ENCODE measurements at regions not wholly inside any gene's neighbourhood (a gene's known extent, or its start where the extent isn't known, plus 50 kb on each side); places are given as distances from the start of the nearest gene placed in this dataset.

- TF ChIP-seq, protein P1, sequence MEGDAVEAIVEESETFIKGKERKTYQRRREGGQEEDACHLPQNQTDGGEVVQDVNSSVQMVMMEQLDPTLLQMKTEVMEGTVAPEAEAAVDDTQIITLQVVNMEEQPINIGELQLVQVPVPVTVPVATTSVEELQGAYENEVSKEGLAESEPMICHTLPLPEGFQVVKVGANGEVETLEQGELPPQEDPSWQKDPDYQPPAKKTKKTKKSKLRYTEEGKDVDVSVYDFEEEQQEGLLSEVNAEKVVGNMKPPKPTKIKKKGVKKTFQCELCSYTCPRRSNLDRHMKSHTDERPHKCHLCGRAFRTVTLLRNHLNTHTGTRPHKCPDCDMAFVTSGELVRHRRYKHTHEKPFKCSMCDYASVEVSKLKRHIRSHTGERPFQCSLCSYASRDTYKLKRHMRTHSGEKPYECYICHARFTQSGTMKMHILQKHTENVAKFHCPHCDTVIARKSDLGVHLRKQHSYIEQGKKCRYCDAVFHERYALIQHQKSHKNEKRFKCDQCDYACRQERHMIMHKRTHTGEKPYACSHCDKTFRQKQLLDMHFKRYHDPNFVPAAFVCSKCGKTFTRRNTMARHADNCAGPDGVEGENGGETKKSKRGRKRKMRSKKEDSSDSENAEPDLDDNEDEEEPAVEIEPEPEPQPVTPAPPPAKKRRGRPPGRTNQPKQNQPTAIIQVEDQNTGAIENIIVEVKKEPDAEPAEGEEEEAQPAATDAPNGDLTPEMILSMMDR (conservative IDR thresholded peaks at IDR 0.05; ENCODE audit: low read length): no peak
- TF ChIP-seq EZH2phosphoT487 (IDR thresholded peaks at IDR 0.05; ENCODE audit: borderline replicate concordance, low read depth, low read length): no peak
Observed at GRCh38 chr2:212901604-212902275, 249.7 kb downstream of the IKZF2 start.
